GM21723 (cell line): ENCODE measurements at regions not wholly inside any gene's neighbourhood (a gene's known extent, or its start where the extent isn't known, plus 50 kb on each side); places are given as distances from the start of the nearest gene placed in this dataset.
"Not testable (repeated sequence)": the region's sequence is repeated elsewhere in the genome, so short reads cannot be mapped to it uniquely, and the experiment has no call there.

Experiments
- ATAC-seq: cut with Tn5 transposase; IDR thresholded peaks from one replicate; pipeline ENCODE4 v1.9.1; 2021; ENCODE audit warnings: mild to moderate bottlenecking, moderate library complexity; ENCODE audit not compliant: unreplicated experiment

DNA sequence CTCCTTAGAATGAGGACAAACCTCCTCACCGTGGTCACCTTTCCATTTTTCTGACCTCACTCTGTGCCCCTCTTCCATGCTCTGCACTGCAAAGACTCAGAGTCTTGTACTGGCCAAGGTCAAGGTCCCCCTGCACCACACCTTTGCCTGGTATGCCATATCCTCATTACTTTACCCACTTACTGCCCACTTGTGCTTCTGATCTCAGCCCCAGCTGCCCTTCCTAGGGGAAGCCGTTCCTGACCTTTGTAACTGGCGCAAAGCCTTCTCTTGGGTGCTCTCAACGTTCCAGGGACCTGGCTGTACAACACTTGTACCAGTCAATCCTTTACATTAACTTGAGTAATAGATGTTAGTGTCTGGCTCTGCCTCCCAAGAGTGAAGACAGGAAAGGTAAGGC lies 256.0 kb downstream of the SV2B start:
- no peak for ATAC-seq

- no peak for ATAC-seq
These were observed 257.0 kb downstream of the SV2B start for GRCh38 chr15:91357011-91357410.

- no peak for ATAC-seq
These were observed 257.4 kb downstream of the SV2B start for GRCh38 chr15:91357486-91357885.

DNA sequence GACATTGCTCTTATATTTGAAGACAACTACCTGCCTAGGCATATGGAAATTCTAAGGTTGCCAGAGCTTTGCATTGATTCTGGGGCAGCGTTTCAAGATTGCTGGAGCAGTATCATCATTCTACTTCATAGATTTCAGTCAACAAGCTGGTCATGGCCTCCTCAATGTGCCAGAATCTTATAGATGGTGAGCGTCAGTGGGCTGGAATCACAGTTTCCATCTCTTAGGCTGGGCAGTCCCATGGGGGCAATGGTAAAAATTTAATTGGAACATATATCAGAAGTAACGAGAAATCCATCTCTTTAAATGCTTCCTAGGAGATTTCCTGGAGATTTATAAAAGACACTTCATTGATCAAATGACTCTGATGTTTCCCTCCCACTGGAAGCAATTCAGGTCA lies 258.3 kb downstream of the SV2B start:
- no peak for ATAC-seq

DNA sequence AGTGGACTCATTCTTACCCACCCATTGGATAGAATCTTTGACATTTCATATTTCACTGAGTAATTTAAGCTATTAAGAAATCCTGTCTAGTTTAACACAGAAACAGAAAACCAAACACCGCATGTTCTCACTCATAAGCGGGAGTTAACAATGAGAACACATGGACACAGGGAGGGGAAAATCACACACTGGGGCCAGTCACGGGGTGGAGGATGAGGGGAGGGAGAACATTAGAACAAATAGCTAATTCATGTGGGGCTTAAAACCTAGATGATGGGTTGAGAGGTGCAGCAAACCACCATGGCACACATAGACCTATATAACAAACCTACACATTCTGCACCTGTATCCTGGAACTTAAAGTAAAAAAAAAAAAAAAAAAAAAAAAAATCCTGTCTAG lies 261.6 kb downstream of the SV2B start:
- ATAC-seq, result not testable (repeated sequence)

DNA sequence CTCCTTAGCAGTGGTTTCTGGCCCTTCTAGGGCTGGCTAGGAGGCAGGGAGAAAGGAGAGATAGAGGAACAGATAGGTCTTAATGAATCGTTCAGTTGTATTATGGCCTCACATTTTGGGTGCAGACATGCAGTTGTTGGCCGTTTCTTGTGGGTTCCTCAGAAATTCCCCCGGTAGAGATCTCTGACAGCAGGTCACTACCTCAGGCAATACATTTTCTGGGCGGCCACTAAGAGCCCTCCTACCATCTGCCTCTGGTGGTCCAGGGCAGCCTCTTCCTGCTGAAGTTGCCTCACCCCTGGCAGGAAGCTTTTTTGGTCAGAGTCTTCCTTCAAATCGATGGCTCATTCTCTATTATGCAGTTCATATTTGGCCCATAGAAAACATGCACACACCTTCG lies 266.1 kb downstream of the SV2B start:
- no peak for ATAC-seq

- ATAC-seq, result no peak
These were observed 268.6 kb downstream of the SV2B start for GRCh38 chr15:91368611-91369010.

GRCh38 chr15:91369823-91370222 lies 269.8 kb downstream of the SV2B start:
- no peak for ATAC-seq

GRCh38 chr15:91371345-91371744 lies 271.3 kb downstream of the SV2B start:
- ATAC-seq, result not testable (repeated sequence)

- ATAC-seq, result no peak
These were observed 274.3 kb downstream of the SV2B start for GRCh38 chr15:91374336-91374735.

DNA sequence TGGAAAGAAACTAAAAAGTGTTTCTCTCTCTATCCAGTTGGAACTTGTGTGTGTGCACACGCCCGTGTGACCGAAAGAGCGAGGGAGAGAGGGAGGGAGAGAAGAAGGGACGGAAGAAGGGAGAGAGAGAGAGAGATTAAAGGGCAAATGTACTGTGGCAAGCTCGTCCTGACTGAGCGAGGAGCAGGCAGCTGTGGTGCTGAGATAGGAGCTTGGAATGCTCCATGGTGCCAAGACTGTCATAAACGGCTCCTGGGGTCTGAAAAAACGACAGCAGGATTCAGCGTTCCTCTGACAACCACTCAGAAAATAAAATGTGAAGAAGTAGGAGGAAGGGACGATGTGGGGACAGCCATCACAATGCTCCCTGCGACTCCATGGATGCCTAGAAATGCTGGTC lies 276.0 kb downstream of the SV2B start:
- ATAC-seq, result no peak

- no peak for ATAC-seq
These were observed 280.1 kb downstream of the SV2B start for GRCh38 chr15:91380114-91380513.

DNA sequence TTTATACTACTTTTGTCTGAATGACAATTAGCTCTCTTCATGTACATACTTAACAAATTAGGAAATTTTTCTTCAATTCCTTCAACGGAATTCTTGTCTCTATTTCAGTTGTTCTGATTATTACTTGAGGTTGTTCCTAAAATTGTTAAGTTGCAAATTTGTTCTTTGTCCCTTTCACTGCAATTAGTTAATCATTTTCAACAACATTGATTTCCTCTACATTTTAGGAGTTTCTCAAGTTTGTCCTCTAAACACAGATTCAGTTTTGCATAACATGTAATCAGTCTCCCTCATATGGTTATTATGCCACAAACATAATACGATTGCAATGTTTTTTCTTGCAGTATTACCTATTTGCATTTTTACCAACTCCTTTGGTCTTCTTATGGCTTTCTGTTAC lies 283.5 kb downstream of the SV2B start:
- no peak for ATAC-seq

DNA sequence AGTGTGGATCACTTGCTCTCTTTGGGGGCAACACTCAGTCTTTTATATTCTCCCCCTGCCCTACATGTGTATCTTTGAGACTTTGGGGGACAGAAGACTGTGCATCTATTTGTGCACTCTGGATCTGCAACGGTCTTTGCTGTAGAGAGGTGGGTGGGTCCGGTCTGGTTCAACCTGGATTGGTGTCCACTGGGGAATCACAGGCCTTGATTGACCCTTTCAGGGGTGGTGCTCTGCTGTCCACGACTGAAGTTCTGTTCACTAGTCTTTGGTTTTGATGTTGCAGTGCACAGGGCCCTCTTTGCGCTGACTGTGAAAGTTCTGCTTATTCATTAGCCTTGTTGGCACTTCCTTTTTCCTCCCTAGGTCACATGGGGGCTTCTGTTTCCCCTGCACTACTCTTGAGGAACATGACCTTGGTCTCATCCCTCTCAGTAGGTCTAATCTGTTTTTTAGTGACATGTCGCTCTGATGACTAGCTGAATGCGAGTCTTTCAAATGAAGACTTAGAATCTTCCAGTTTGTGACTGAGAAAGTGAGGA lies 284.2 kb downstream of the SV2B start:
- no peak for ATAC-seq

DNA sequence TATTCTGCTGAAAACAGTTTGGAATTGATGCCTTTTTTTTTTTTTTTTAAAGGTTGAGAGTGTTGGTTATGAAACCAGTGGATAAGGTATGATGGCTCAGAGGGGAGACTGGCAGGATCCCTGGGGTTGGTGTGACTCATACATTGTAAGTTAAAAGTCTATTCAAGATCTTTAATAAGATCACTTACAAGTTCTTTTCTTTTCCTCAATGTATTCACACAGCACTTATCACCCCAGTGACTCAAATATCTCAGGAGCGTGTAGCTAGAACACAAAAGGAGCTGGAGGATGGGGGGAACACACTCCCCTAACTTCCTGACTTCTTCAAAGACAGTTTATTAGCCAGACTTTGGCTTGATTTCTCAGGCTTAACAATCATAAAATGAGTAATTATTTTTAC lies 285.3 kb downstream of the SV2B start:
- no peak for ATAC-seq

DNA sequence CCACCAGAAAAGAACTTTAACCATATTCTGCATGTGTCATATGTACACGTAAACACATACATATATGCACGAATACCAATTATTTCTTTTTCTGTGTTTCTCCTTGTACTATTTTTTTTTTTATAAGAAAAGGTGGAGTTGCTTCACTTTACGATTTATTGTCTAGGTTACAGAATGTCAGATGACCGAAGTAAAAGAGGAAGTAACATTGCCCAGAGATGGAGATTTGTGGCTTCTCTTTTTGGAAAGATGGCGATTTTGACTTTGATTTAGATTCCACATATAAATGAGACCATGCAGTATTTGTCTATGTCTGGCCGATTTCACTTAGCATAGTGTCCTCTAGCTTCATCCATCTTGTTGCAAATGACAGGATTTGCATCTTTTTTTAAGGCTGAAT lies 293.1 kb downstream of the SV2B start:
- ATAC-seq, result no peak

- no peak for ATAC-seq
These were observed 300.4 kb downstream of the SV2B start for GRCh38 chr15:91400481-91400880.

- no peak for ATAC-seq
These were observed 307.3 kb downstream of the SV2B start for GRCh38 chr15:91407269-91407889.

DNA sequence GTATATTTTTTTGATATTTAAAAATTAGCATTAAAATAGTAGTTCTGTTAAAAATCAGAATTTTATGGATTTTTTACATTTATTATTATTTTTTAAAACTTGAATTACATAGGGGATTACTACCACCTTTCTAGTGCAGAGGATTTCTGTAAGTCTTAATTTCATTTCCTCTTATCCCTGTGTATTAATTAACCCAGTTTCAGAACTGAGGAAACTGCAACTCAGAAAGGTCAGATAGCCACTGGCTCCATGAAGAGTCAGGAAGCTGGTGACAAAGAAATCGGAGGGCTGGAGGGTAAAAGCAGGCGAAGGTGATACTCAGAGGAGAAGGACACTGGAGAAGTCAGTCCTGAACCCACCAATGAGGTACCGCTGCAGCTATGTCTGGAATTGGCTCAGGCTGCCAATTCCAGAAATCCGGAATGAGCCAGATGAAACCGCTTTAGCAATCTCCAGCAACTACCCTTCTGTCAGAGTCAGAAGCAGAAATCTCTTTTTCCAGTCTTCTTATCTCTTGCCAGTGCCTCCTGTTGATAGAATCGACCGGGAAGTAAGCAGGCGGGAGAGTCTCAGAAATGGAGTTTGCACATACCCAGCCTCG lies 308.5 kb downstream of the SV2B start:
- no peak for ATAC-seq

- no peak for ATAC-seq
These were observed 309.3 kb downstream of the SV2B start for GRCh38 chr15:91409387-91409786.

DNA sequence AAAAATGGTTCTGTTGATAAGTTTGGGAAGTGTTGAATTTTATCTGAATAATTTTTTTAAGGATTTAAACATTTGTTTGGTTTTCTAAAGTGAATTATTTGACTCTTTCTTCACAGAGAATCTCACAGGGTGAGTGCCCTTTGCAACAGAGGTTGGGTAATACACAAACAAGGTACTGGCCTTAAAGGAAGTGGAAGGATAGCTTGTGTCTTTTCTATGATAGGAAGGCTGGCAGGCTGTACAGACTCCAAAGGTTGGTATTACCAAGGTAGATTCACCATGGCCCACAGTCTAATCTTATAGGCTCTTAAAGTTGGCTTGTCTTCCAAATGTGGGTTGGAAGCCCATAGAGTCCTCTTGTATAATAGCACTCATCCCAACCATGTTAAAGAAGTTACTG lies 311.5 kb downstream of the SV2B start:
- ATAC-seq, result no peak

- no peak for ATAC-seq
These were observed 312.3 kb downstream of the SV2B start for GRCh38 chr15:91412138-91412928.
